HepG2 (cell line): ENCODE measurements at regions not wholly inside any gene's neighbourhood (a gene's known extent, or its start where the extent isn't known, plus 50 kb on each side); places are given as distances from the start of the nearest gene placed in this dataset.

ENCODE experiments used
- ATAC-seq: fragments of 200-7000 bp; cut with Tn5 transposase; 3 replicates; pipeline ENCODE4 v1.9.1; 2020; ENCODE audit warnings: mild to moderate bottlenecking, moderate library complexity
- BruUV-seq: library from RNA; stranded (reverse); fragments of 400-500 nt; replicated peaks from 2 replicates; lab custom pipeline; 2021; lab: Mats Ljungman, UMichigan
- CTCF ChIA-PET: fragments of 300-600 bp; formaldehyde crosslinking; extraction: SDS; loops from one replicate; lab custom pipeline; 2021; ENCODE audit warnings: low total read pairs, inconsistent platforms, low intra/inter-chr PET ratio; lab: Yijun Ruan, JAX
- POLR2A ChIA-PET: fragments of 350-600 bp; sonication (Branson Sonifier 250); formaldehyde crosslinking; loops from one replicate; lab custom pipeline; 2020; ENCODE audit warnings: antibody characterized with exemption, inconsistent platforms; lab: Yijun Ruan, JAX
- DNase-seq: peaks from one replicate; pipeline ENCODE4 v3.0.0-alpha.2; 2015; ENCODE audit warnings: low spot score
- FAIRE-seq: peaks from 3 replicates; lab custom pipeline; 2011; peaks lifted over from hg19 to GRCh38; lab: Jason Lieb, UNC
- H2AFZ ChIP-seq: one replicate; pipeline ENCODE4 v1.6.1; 2011; ENCODE audit warnings: low read length, inconsistent platforms
- H3K27ac ChIP-seq: fragments of 300-600 bp; 3 replicates; pipeline ENCODE4 v1.8.0; 2011; ENCODE audit warnings: mixed run types, mild to moderate bottlenecking, mixed read lengths, low read length, inconsistent platforms; ENCODE audit not compliant: insufficient read depth; ENCODE audit errors: extremely low read length
- H3K27me3 ChIP-seq, 2 experiments: fragments of 200-600 bp in 1 of 2; 2 replicates in 1 of 2; 3 replicates in 1 of 2; pipeline versions ENCODE4 v1.6.0 to v1.8.0; 2011; ENCODE audit warnings: low read length in 2 of 2, mild to moderate bottlenecking in 2 of 2, moderate library complexity in 2 of 2, inconsistent platforms in 1 of 2; ENCODE audit not compliant: insufficient read depth in 2 of 2, control insufficient read depth in 1 of 2
- H3K36me3 ChIP-seq, 2 experiments: fragments of 200-600 bp in 1 of 2; replicated peaks in 1 of 2; 2 replicates in 1 of 2; 3 replicates in 1 of 2; pipeline versions ENCODE4 v1.5.1 to v1.8.0; 2011; ENCODE audit warnings: low read length in 2 of 2, inconsistent platforms in 1 of 2; ENCODE audit not compliant: insufficient read depth in 2 of 2, control insufficient read depth in 1 of 2
- H3K4me1 ChIP-seq: 2 replicates; pipeline ENCODE4 v1.5.1; 2012; ENCODE audit warnings: low read length, inconsistent platforms; ENCODE audit not compliant: insufficient read depth
- H3K4me2 ChIP-seq: 2 replicates; pipeline ENCODE4 v1.6.0; 2011; ENCODE audit warnings: low read depth, low read length, inconsistent platforms
- H3K4me3 ChIP-seq, 3 experiments: fragments of 200-600 bp in 1 of 3; sonication (generic), shearing (Covaris generic) in 1 of 3; replicated peaks in 1 of 3; 2 replicates each; pipeline ENCODE4 v1.5.1; 2011 to 2016; ENCODE audit warnings: low read length in 3 of 3, inconsistent platforms in 2 of 3, low read depth in 2 of 3, mild to moderate bottlenecking in 2 of 3, control low read depth in 1 of 3, mixed read lengths in 1 of 3; ENCODE audit not compliant: insufficient read depth in 1 of 3
- H3K79me2 ChIP-seq: one replicate; pipeline ENCODE4 v1.6.1; 2011; ENCODE audit warnings: low read length, inconsistent platforms; ENCODE audit not compliant: insufficient read depth
- H3K9ac ChIP-seq: 2 replicates; pipeline ENCODE4 v1.6.0; 2011; ENCODE audit warnings: mild to moderate bottlenecking, low read depth, low read length, inconsistent platforms; ENCODE audit not compliant: insufficient read depth
- H3K9me3 ChIP-seq: 2 replicates; pipeline ENCODE4 v1.5.1; 2012; ENCODE audit warnings: mild to moderate bottlenecking, low read length
- H4K20me1 ChIP-seq: 2 replicates; pipeline ENCODE4 v1.6.0; 2011; ENCODE audit warnings: inconsistent platforms, mild to moderate bottlenecking, low read length, moderate library complexity; ENCODE audit not compliant: insufficient read depth
- HHEX ChIP-seq: IDR thresholded peaks from 2 replicates; pipeline ENCODE4 v1.6.1; 2016; ENCODE audit warnings: control low read depth
- MTF2 ChIP-seq: sonication (generic); formaldehyde crosslinking; IDR thresholded peaks from 2 replicates; pipeline ENCODE4 v1.5.0; 2020; ENCODE audit warnings: missing genetic modification reagents, borderline replicate concordance
- RBFOX2 ChIP-seq: fragments of 200-400 bp; formaldehyde crosslinking; IDR thresholded peaks from 2 replicates; pipeline ENCODE4 v1.6.1; 2017; ENCODE audit warnings: low read depth, mild to moderate bottlenecking, low read length
- SP1 ChIP-seq, 2 experiments: fragments of 450-650 bp in 1 of 2; sonication (generic) in 1 of 2; formaldehyde crosslinking in 1 of 2; IDR thresholded peaks; 2 replicates each; pipeline versions ENCODE4 v1.4.0 to v1.6.1; 2016 to 2020; ENCODE audit warnings: missing genetic modification reagents in 1 of 2
- SUZ12 ChIP-seq: fragments of 150-350 bp; IDR thresholded peaks from 2 replicates; pipeline ENCODE4 v1.6.1; 2014; ENCODE audit warnings: low read depth, low read length
- TEAD3 ChIP-seq: optimal IDR thresholded peaks from 2 replicates; pipeline ENCODE3; 2016; ENCODE audit warnings: borderline replicate concordance
- TMF1 ChIP-seq: sonication (generic); formaldehyde crosslinking; IDR thresholded peaks from 2 replicates; pipeline ENCODE4 v1.8.1; 2022; ENCODE audit warnings: low read depth, missing genetic modification reagents
- ZKSCAN5 ChIP-seq: sonication (generic); formaldehyde crosslinking; IDR thresholded peaks from 2 replicates; pipeline ENCODE4 v1.5.1; 2020; ENCODE audit warnings: mild to moderate bottlenecking, missing genetic modification reagents
- ZNF20 ChIP-seq: sonication (generic); formaldehyde crosslinking; IDR thresholded peaks from 2 replicates; pipeline ENCODE4 v1.4.0; 2020; ENCODE audit warnings: mild to moderate bottlenecking, moderate library complexity, missing genetic modification reagents
- WGBS: methylation state at CpG from one replicate; pipeline ENCODE4 v1.1.6; 2017; ENCODE audit warnings: low lambda C conversion rate; 5-methylcytosine and 5-hydroxymethylcytosine counted together
- in situ Hi-C: cut with HindIII; loops from 2 replicates; pipeline ENCODE4 v1.10.0; 2017; ENCODE audit warnings: low pct_unique_long_range_greater_than_20kb; ENCODE audit not compliant: extremely low pct_ligation_motif_present
- intact Hi-C: fragments of 100-400 bp; cut with micrococcal nuclease; formaldehyde crosslinking; loops from one replicate; pipeline ENCODE4 v1.10.0; 2022; ENCODE audit not compliant: unreplicated experiment
- TF ChIP-seq, protein P1 (sequence below): sonication (generic); formaldehyde crosslinking; IDR thresholded peaks from 2 replicates; pipeline ENCODE4 v1.5.1; 2020; ENCODE audit warnings: missing genetic modification reagents, mild to moderate bottlenecking, borderline replicate concordance
- TF ChIP-seq, protein P2 (sequence below): fragments of 450-650 bp; IDR thresholded peaks from 2 replicates; pipeline ENCODE4 v1.6.1; 2017; ENCODE audit warnings: mild to moderate bottlenecking

DNA sequence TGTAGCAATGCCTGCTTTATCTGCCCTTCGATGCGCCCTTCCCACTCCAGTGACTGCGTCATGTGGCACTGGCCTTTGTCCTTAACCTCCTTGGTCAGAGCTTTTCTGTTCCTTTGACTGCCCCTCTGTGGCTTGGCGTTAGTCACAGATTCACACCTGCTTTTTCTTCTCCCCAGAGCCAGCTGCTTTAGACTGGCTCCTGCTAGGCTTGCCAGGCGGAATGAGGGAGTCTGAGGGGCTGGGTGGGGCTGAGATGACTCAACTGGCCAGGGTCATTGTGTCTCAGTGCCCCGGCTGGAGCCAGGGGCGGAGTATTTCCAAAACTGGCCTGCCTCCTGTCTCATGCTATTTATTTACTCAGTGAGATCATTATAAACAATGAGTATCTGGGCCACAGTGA is 194.1 kb downstream of the EMX2 start:
- no TSS peak for BruUV-seq
- POLR2A ChIA-PET: no interaction called here

DNA sequence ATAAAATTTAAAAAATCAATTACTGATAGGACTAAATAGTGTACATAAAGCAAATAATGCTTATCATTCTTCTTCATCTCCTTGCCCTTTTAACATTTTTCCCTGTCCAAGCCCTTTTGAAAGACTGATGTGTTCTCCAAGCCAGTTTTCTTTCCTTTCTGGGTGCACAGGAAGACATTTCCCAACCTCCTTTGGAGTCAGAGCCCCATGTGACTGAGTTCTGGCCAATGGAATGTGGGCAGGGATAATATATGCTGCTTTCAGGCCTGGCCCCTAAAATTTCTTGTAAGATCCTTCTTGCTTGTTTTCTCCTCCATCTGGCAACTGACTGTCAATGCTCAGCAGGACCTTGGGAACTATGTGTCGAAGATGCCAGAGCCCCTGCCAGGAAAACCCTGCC is 197.5 kb downstream of the EMX2 start:
- no peaks in the 10 kb centered on the region for H3K9me3 ChIP-seq
- peaks cover 0 to 10% of the 10 kb centered on the region in 2 experiments; a peak in 2 of 5 replicates for H3K27me3 ChIP-seq
- H3K4me1 ChIP-seq: no peaks in the 10 kb centered on the region
- BruUV-seq: no TSS peak
- no peak overlapping the region for H2AFZ ChIP-seq
- no peak overlapping the region for H3K4me2 ChIP-seq
- FAIRE-seq (no peak), ATAC-seq (no peak), DNase-seq (no peak)
- CTCF ChIA-PET: no interaction called here
- 0% methylated on average over 1 of the region's 1 CpG for WGBS
- no peaks in the 10 kb centered on the region for H3K36me3 ChIP-seq
- H3K79me2 ChIP-seq: no peaks in the 10 kb centered on the region
- POLR2A ChIA-PET: no interaction called here
- no peak overlapping the region for H3K4me3 ChIP-seq
- in situ Hi-C loops: no loop called here
- TF ChIP-seq, protein P1, sequence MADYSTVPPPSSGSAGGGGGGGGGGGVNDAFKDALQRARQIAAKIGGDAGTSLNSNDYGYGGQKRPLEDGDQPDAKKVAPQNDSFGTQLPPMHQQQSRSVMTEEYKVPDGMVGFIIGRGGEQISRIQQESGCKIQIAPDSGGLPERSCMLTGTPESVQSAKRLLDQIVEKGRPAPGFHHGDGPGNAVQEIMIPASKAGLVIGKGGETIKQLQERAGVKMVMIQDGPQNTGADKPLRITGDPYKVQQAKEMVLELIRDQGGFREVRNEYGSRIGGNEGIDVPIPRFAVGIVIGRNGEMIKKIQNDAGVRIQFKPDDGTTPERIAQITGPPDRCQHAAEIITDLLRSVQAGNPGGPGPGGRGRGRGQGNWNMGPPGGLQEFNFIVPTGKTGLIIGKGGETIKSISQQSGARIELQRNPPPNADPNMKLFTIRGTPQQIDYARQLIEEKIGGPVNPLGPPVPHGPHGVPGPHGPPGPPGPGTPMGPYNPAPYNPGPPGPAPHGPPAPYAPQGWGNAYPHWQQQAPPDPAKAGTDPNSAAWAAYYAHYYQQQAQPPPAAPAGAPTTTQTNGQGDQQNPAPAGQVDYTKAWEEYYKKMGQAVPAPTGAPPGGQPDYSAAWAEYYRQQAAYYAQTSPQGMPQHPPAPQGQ (CRISPR knock-in tag): no peak
- intact Hi-C loops: no loop called here
- no peak overlapping the region for H3K9ac ChIP-seq
- H3K27ac ChIP-seq: no peak overlapping the region
- H4K20me1 ChIP-seq: no peaks in the 10 kb centered on the region

More for the DNA sequence above, 194.1 kb downstream of the EMX2 start:
- Histone ChIP-seq H3K4me3 (no peak overlapping the region), H3K27me3 (peaks cover 0 to 22% of the 10 kb centered on the region in 2 experiments; a peak in 3 of 5 replicates), H3K36me3 (no peaks in the 10 kb centered on the region), H2AFZ (no peak overlapping the region), H4K20me1 (no peaks in the 10 kb centered on the region), H3K9ac (no peak overlapping the region), H3K4me1 (no peaks in the 10 kb centered on the region), H3K79me2 (no peaks in the 10 kb centered on the region), H3K4me2 (no peak overlapping the region), H3K9me3 (no peaks in the 10 kb centered on the region), H3K27ac (no peak overlapping the region)
- DNase-seq: peak; percentile 4
- in situ Hi-C loops (no loop called here), intact Hi-C loops (no loop called here)
- 10% methylated on average over 5 of the region's 7 CpGs for WGBS
- no peak for ATAC-seq
- TF ChIP-seq TMF1 (CRISPR knock-in tag): no peak
- no peak for TF ChIP-seq MTF2
- no peak for TF ChIP-seq TEAD3
- TF ChIP-seq SP1 (IDR thresholded peaks at IDR 0.05): no peak
- no peak for TF ChIP-seq SP1 (CRISPR knock-in tag; IDR thresholded peaks at IDR 0.05)
- TF ChIP-seq RBFOX2: no peak
- TF ChIP-seq ZNF20 (CRISPR knock-in tag): no peak
- TF ChIP-seq SUZ12: no peak
- TF ChIP-seq, protein P2, sequence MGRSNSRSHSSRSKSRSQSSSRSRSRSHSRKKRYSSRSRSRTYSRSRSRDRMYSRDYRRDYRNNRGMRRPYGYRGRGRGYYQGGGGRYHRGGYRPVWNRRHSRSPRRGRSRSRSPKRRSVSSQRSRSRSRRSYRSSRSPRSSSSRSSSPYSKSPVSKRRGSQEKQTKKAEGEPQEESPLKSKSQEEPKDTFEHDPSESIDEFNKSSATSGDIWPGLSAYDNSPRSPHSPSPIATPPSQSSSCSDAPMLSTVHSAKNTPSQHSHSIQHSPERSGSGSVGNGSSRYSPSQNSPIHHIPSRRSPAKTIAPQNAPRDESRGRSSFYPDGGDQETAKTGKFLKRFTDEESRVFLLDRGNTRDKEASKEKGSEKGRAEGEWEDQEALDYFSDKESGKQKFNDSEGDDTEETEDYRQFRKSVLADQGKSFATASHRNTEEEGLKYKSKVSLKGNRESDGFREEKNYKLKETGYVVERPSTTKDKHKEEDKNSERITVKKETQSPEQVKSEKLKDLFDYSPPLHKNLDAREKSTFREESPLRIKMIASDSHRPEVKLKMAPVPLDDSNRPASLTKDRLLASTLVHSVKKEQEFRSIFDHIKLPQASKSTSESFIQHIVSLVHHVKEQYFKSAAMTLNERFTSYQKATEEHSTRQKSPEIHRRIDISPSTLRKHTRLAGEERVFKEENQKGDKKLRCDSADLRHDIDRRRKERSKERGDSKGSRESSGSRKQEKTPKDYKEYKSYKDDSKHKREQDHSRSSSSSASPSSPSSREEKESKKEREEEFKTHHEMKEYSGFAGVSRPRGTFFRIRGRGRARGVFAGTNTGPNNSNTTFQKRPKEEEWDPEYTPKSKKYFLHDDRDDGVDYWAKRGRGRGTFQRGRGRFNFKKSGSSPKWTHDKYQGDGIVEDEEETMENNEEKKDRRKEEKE: no peak
- TF ChIP-seq HHEX (CRISPR knock-in tag): no peak
- no peak for TF ChIP-seq ZKSCAN5
- FAIRE-seq: no peak
- CTCF ChIA-PET: no interaction called here
